Right lobe of liver (tissue), 4 donors: ENCODE measurements at regions not wholly inside any gene's neighbourhood (a gene's known extent, or its start where the extent isn't known, plus 50 kb on each side); places are given as distances from the start of the nearest gene placed in this dataset.

Experiments
- POLR2A ChIP-seq: fragments of 450-650 bp; IDR thresholded peaks from one replicate; pipeline ENCODE4 v1.6.1; 2017; ENCODE audit warnings: antibody characterized with exemption, mild to moderate bottlenecking
- TF ChIP-seq, protein P1 (sequence below), 4 donors: fragments of 200-600 bp in 3 of 4; fragments of 450-650 bp in 1 of 4; IDR thresholded peaks; one replicate each; pipeline versions ENCODE4 v1.5.1 to v1.8.0; 2016 to 2022; ENCODE audit warnings: antibody characterized with exemption in 4 of 4, mild to moderate bottlenecking in 2 of 4
- donor health status: DM: no; HTN: no; CAD: no.
- donor health status: DM: no; HTN: no; CAD: no.
- donor health status: DM: no; HTN: yes; CAD: no.

DNA sequence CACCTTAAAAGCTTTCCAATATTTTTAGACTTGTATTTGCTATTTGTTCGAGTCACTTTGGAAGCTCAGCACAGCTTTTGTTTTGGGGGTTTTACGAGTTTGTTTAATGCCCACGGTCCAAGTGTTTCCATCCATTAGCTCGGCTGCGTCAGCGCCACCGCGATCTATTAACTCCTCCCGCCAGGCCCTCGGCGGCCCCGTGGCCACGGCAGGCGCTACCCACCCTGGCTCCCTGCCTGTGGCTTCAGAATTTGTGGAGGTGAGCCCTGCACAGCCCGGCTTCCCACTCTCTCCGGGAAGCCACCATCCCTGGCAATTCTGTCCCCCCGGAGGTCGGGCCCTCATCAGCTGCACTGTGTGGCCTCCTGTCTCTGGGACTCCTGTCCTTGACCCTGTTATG is 648.5 kb downstream of the BRD1 start:
- TF ChIP-seq, protein P1, sequence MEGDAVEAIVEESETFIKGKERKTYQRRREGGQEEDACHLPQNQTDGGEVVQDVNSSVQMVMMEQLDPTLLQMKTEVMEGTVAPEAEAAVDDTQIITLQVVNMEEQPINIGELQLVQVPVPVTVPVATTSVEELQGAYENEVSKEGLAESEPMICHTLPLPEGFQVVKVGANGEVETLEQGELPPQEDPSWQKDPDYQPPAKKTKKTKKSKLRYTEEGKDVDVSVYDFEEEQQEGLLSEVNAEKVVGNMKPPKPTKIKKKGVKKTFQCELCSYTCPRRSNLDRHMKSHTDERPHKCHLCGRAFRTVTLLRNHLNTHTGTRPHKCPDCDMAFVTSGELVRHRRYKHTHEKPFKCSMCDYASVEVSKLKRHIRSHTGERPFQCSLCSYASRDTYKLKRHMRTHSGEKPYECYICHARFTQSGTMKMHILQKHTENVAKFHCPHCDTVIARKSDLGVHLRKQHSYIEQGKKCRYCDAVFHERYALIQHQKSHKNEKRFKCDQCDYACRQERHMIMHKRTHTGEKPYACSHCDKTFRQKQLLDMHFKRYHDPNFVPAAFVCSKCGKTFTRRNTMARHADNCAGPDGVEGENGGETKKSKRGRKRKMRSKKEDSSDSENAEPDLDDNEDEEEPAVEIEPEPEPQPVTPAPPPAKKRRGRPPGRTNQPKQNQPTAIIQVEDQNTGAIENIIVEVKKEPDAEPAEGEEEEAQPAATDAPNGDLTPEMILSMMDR (IDR thresholded peaks at IDR 0.05) = no peak
- no peak for TF ChIP-seq POLR2A
